ENCODE measurements at regions not wholly inside any gene's neighbourhood (a gene's known extent, or its start where the extent isn't known, plus 50 kb on each side); places are given as distances from the start of the nearest gene placed in this dataset.

GRCh38 chr1:54488779-54489626 is 59.0 kb upstream of the ACOT11 start (continued):
- TF ChIP-seq, protein P1, sequence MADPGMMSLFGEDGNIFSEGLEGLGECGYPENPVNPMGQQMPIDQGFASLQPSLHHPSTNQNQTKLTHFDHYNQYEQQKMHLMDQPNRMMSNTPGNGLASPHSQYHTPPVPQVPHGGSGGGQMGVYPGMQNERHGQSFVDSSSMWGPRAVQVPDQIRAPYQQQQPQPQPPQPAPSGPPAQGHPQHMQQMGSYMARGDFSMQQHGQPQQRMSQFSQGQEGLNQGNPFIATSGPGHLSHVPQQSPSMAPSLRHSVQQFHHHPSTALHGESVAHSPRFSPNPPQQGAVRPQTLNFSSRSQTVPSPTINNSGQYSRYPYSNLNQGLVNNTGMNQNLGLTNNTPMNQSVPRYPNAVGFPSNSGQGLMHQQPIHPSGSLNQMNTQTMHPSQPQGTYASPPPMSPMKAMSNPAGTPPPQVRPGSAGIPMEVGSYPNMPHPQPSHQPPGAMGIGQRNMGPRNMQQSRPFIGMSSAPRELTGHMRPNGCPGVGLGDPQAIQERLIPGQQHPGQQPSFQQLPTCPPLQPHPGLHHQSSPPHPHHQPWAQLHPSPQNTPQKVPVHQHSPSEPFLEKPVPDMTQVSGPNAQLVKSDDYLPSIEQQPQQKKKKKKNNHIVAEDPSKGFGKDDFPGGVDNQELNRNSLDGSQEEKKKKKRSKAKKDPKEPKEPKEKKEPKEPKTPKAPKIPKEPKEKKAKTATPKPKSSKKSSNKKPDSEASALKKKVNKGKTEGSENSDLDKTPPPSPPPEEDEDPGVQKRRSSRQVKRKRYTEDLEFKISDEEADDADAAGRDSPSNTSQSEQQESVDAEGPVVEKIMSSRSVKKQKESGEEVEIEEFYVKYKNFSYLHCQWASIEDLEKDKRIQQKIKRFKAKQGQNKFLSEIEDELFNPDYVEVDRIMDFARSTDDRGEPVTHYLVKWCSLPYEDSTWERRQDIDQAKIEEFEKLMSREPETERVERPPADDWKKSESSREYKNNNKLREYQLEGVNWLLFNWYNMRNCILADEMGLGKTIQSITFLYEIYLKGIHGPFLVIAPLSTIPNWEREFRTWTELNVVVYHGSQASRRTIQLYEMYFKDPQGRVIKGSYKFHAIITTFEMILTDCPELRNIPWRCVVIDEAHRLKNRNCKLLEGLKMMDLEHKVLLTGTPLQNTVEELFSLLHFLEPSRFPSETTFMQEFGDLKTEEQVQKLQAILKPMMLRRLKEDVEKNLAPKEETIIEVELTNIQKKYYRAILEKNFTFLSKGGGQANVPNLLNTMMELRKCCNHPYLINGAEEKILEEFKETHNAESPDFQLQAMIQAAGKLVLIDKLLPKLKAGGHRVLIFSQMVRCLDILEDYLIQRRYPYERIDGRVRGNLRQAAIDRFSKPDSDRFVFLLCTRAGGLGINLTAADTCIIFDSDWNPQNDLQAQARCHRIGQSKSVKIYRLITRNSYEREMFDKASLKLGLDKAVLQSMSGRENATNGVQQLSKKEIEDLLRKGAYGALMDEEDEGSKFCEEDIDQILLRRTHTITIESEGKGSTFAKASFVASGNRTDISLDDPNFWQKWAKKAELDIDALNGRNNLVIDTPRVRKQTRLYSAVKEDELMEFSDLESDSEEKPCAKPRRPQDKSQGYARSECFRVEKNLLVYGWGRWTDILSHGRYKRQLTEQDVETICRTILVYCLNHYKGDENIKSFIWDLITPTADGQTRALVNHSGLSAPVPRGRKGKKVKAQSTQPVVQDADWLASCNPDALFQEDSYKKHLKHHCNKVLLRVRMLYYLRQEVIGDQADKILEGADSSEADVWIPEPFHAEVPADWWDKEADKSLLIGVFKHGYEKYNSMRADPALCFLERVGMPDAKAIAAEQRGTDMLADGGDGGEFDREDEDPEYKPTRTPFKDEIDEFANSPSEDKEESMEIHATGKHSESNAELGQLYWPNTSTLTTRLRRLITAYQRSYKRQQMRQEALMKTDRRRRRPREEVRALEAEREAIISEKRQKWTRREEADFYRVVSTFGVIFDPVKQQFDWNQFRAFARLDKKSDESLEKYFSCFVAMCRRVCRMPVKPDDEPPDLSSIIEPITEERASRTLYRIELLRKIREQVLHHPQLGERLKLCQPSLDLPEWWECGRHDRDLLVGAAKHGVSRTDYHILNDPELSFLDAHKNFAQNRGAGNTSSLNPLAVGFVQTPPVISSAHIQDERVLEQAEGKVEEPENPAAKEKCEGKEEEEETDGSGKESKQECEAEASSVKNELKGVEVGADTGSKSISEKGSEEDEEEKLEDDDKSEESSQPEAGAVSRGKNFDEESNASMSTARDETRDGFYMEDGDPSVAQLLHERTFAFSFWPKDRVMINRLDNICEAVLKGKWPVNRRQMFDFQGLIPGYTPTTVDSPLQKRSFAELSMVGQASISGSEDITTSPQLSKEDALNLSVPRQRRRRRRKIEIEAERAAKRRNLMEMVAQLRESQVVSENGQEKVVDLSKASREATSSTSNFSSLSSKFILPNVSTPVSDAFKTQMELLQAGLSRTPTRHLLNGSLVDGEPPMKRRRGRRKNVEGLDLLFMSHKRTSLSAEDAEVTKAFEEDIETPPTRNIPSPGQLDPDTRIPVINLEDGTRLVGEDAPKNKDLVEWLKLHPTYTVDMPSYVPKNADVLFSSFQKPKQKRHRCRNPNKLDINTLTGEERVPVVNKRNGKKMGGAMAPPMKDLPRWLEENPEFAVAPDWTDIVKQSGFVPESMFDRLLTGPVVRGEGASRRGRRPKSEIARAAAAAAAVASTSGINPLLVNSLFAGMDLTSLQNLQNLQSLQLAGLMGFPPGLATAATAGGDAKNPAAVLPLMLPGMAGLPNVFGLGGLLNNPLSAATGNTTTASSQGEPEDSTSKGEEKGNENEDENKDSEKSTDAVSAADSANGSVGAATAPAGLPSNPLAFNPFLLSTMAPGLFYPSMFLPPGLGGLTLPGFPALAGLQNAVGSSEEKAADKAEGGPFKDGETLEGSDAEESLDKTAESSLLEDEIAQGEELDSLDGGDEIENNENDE (IDR thresholded peaks at IDR 0.05; ENCODE audit: low read depth, low read length), result no peak
- TF ChIP-seq ATF6 (CRISPR knock-in tag; IDR thresholded peaks at IDR 0.05) (0 out of 2 replicates have a peak, but pooled peaks have one; percentile 79), ZNF124 (CRISPR knock-in tag; IDR thresholded peaks at IDR 0.05) (no peak), GABPB2 (CRISPR knock-in tag; conservative IDR thresholded peaks at IDR 0.05) (no peak), ZNF197 (CRISPR knock-in tag; IDR thresholded peaks at IDR 0.05; ENCODE audit: low read depth) (no peak), NR4A1 (CRISPR knock-in tag; IDR thresholded peaks at IDR 0.05) (no peak), NR4A1 (tag; IDR thresholded peaks at IDR 0.05) (no peak), HLTF (IDR thresholded peaks at IDR 0.05) (peak; percentile 45; the same call in 1 of the 2 replicates), CBX3 (IDR thresholded peaks at IDR 0.05; ENCODE audit: borderline replicate concordance in 1 of 2, low read length in 2 of 2) (no peak), NCOA1 (IDR thresholded peaks at IDR 0.05; ENCODE audit: low read depth) (no peak), ZNF830 (CRISPR knock-in tag; IDR thresholded peaks at IDR 0.05) (no peak), CREBBP (IDR thresholded peaks at IDR 0.05; ENCODE audit: low read depth, low read length) (no peak)

All from K562 (cell line).